Heart right ventricle (tissue), 16 donors: ENCODE measurements at regions not wholly inside any gene's neighbourhood (a gene's known extent, or its start where the extent isn't known, plus 50 kb on each side); places are given as distances from the start of the nearest gene placed in this dataset.

Experiments used
- ATAC-seq, 8 donors: fragments of 200-7000 bp; cut with Tn5 transposase; one replicate each; pipeline ENCODE4 v1.9.1; 2020; ENCODE audit warnings: mild to moderate bottlenecking in 8 of 8, moderate library complexity in 8 of 8, moderate number of reproducible peaks in 1 of 8
- DNase-seq, 2 donors: peaks; one replicate each; pipeline ENCODE4 v3.0.0-alpha.2; 2020
- H3K27ac ChIP-seq, 10 donors: fragments of 200-600 bp; sonication (generic) in 2 of 10; one replicate each; pipeline versions ENCODE4 v1.5.0 to v1.8.0; 2020 to 2022; ENCODE audit warnings: mild to moderate bottlenecking in 3 of 10
- H3K27me3 ChIP-seq, 7 donors: fragments of 200-600 bp; one replicate each; pipeline ENCODE4 v1.8.0; 2021 to 2022; ENCODE audit warnings: mild to moderate bottlenecking in 2 of 7
- H3K36me3 ChIP-seq, 9 donors: fragments of 200-600 bp; sonication (generic) in 1 of 9; one replicate each; pipeline versions ENCODE4 v1.5.0 to v1.8.0; 2020 to 2022; ENCODE audit warnings: mild to moderate bottlenecking in 2 of 9
- H3K4me1 ChIP-seq, 9 donors: fragments of 200-600 bp; sonication (generic) in 1 of 9; one replicate each; pipeline versions ENCODE4 v1.5.0 to v1.8.0; 2020 to 2022; ENCODE audit warnings: mild to moderate bottlenecking in 4 of 9
- H3K4me3 ChIP-seq, 10 donors: fragments of 200-600 bp; sonication (generic) in 2 of 10; one replicate each; pipeline versions ENCODE4 v1.5.0 to v1.8.0; 2020 to 2022; ENCODE audit warnings: mild to moderate bottlenecking in 7 of 10, moderate library complexity in 2 of 10
- H3K9me3 ChIP-seq, 11 donors: fragments of 200-600 bp in 10 of 11; sonication (generic) in 2 of 11; one replicate each; pipeline versions ENCODE4 v1.5.0 to v1.8.0; 2013 to 2022; ENCODE audit warnings: mild to moderate bottlenecking in 2 of 11, control low read depth in 1 of 11, moderate library complexity in 1 of 11
- WGBS, 2 donors: extraction: QIAGEN DNeasy Blood & Tissue Kit; methylation state at CpG; one replicate each; pipeline ENCODE4 v1.1.7; 2013; ENCODE audit warnings: inconsistent platforms in 1 of 2; 5-methylcytosine and 5-hydroxymethylcytosine counted together
- intact Hi-C, 10 donors: fragments of 100-400 bp; cut with DNase I; formaldehyde crosslinking; loops; one replicate each; pipeline versions ENCODE4 v1.11.1 to v1.14.2; 2022
- TF ChIP-seq, protein P1 (sequence below), 9 donors: fragments of 200-600 bp; sonication (generic) in 2 of 9; IDR thresholded peaks; one replicate each; pipeline versions ENCODE4 v1.5.0 to v1.8.0; 2021 to 2022; ENCODE audit warnings: antibody characterized with exemption in 9 of 9, mild to moderate bottlenecking in 5 of 9, moderate library complexity in 1 of 9
- donor health status: Arrhythmogenic right ventricular cardiomyopathy.
- donor health status: ischemic (EF 13 %, LVEDD 7.1; RV severe dilation, severe dysfunction).
- donor health status: healthy with polysubstance abuse.
- donor health status: DM: no; HTN: yes; CAD: no.
- donor health status: DM: no; HTN: no; CAD: no.
- donor health status: ischemic (EF 25% LVEDD 6.9; RV normal size, moderate dysfunction).
- donor health status: ischemic (EF 25% LVEDD 5.7; RV mildly dilated, moderate dysfunction).
- donor health status: healthy.
- donor health status: DM: yes; HTN: yes; CAD: no.
- donor health status: Ischemic cardiomyopathy.
- donor health status: ischemic (EF 35%, LVEDD 5.7; RV mildly dilated, moderate dysfunction).
- donor health status: nonischemic (EF 11% LVEDD 7.7; RV severe dilation, severe dysfunction).
- donor health status: DM: yes; HTN: yes; CAD: no.
- donor health status: PGD.
- donor health status: ischemic (EF 29% LVEDD 5.4; RV normal size, mild dysfunction).
- donor health status: nonischemic (EF 23%, LVEDD 6.1; RV moderate dilation, normal function).

DNA sequence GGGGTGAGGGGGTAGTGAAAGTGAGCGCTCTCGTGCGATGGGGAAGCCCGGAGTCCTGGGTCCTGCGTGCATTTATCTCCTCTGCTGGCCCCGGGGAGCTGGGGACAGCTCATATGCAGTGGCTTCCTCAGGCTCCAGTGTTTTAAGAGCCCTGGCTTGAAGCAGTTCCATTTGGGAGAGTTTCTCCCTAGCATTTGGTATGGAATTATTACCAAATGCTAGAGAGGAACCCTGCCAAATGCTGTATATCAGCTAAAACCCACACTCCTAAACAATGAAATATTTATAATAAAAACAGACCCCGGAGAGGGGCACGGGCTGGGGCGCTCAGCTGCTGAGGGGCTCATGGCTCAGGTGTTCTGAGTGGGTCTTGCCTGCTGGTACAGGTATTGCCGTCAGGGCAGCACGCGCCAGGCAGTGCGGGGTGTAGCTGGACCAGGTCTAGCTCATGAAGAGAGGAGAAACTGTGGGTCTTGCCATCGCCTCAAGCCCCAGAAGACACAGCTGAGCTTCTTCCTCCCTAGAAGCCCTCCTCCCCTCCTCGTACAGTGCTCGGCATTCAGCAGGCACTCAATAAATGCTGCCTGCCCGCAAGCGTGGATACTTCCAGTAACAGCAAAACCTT, 163.6 kb upstream of the ZNF536 start:
- H3K27me3 ChIP-seq: peaks cover 0 to 22% (median 8%) of the 10 kb centered on the region in 7 donors
- WGBS, 2 donors: 85 to 91% methylated on average over 18 of the region's 18 CpGs
- TF ChIP-seq, protein P1, sequence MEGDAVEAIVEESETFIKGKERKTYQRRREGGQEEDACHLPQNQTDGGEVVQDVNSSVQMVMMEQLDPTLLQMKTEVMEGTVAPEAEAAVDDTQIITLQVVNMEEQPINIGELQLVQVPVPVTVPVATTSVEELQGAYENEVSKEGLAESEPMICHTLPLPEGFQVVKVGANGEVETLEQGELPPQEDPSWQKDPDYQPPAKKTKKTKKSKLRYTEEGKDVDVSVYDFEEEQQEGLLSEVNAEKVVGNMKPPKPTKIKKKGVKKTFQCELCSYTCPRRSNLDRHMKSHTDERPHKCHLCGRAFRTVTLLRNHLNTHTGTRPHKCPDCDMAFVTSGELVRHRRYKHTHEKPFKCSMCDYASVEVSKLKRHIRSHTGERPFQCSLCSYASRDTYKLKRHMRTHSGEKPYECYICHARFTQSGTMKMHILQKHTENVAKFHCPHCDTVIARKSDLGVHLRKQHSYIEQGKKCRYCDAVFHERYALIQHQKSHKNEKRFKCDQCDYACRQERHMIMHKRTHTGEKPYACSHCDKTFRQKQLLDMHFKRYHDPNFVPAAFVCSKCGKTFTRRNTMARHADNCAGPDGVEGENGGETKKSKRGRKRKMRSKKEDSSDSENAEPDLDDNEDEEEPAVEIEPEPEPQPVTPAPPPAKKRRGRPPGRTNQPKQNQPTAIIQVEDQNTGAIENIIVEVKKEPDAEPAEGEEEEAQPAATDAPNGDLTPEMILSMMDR (IDR thresholded peaks at IDR 0.05): no peak
- H3K36me3 ChIP-seq: no peaks in the 10 kb centered on the region
- peaks cover 0 to 16% (median 0%) of the 10 kb centered on the region in 11 donors for H3K9me3 ChIP-seq
- DNase-seq: no peak
- no peak for ATAC-seq
- H3K27ac ChIP-seq: no peak overlapping the region
- intact Hi-C loops: no loop called here
- H3K4me3 ChIP-seq: no peak overlapping the region
- no peaks in the 10 kb centered on the region for H3K4me1 ChIP-seq

DNA sequence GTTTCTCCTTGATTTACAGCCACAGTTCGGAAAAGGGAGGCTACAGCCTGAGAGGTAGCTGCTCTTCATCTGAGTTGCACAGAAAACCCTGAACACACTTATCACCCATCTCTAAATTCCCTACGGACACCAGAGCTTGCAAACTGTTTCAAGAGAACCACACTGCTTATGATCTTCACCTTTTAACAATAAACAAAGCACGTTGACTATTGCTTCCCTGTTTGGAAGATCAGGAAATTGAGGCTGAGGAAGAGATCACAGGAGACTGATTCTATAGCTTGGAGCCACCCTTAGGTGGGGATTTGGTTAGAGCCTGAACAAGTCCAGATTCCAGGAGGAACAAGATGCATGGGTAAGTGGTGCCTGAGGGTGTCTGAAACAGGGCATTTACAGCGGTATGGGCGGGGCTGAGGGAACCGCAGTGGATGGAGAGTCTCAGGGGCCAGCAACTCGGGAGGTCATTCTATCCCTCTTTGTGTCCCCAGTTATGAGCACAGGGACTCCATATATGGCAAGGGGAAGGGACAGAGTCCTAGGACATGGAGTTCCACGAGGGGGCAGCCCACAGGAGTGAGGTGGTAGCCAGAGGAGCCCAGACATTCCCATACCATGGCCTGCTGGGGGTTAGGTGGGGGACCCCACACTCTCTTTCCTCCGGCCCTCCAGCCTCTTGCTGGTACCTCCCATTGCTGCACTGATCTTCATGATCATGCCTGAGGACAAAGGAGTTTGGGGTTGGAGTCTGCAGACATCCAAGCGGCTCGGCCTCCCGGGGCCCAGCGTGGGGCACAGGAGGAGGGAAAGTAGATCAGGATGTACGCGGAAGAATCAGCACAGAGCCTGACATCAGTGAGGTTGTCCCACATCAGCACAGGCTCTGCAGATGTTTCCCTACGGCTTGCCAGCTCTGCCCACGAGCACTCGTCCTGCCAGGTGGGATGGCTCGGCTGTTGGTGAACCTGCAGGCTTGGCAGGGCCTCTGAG, 162.3 kb upstream of the ZNF536 start:
- Histone ChIP-seq H3K4me1 (no peaks in the 10 kb centered on the region), H3K4me3 (no peak overlapping the region), H3K27ac (no peak overlapping the region), H3K9me3 (peaks cover 0 to 16% (median 0%) of the 10 kb centered on the region in 11 donors), H3K36me3 (no peaks in the 10 kb centered on the region), H3K27me3 (peaks cover 0 to 25% (median 8%) of the 10 kb centered on the region in 7 donors)
- TF ChIP-seq, protein P1 (IDR thresholded peaks at IDR 0.05): no peak
- no peak for ATAC-seq
- no peak for DNase-seq
- WGBS, 2 donors: 71 to 74% methylated on average over 19 of the region's 19 CpGs
- intact Hi-C loops: no loop called here

DNA sequence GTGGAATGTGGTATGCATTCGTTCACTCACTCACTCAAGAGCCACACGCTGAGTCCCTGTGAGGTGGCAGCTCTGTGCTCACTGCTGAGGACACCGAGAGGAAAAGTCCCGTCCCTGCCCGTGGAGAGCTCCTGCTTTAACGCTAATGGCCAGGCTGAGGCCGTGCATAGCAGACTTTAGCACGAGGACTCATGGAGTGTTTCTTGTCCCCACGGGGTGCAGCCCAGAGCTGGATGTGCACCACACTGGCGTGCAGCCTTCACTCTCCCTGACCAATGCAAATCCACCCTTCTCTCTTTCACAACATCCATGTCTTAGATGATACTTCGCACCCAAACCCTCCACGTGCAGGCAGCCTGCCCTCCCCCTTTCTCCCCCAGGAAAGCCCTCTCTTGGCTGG, 159.6 kb upstream of the ZNF536 start:
- Histone ChIP-seq H3K4me1 (no peaks in the 10 kb centered on the region), H3K36me3 (no peaks in the 10 kb centered on the region), H3K27ac (no peak overlapping the region), H3K4me3 (no peak overlapping the region), H3K9me3 (peaks cover 0 to under 1% (median 0%) of the 10 kb centered on the region in 11 donors), H3K27me3 (peaks cover 0 to 50% (median 8%) of the 10 kb centered on the region in 7 donors)
- DNase-seq (no peak), ATAC-seq (no peak)
- WGBS, 2 donors: 79 to 80% methylated on average over 12 of the region's 12 CpGs
- TF ChIP-seq, protein P1 (IDR thresholded peaks at IDR 0.05): no peak
- intact Hi-C loops: no loop called here

DNA sequence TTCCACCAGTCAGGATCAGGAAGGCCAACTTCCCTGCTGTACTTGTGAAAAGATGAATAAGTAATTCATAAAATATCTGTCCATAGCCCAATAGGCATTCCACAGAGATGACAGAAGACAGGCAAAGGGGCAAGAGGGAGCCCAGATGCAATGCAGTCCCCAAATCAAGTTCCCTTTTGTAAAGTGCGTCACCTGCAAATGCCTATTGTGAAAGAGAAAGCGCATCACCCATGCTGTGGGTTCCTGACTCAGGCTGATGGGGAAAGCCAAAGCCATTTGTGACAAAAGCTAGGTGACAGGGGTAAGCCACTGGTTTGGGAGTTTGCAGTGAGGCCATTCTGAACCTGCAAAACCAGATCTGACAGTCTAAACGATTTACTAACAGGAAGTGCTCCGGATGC, 157.5 kb upstream of the ZNF536 start:
- TF ChIP-seq, protein P1 (IDR thresholded peaks at IDR 0.05): no peak
- intact Hi-C loops: no loop called here
- WGBS, 2 donors: 46 to 49% methylated on average over 4 of the region's 4 CpGs
- Histone ChIP-seq H3K9me3 (no peaks in the 10 kb centered on the region), H3K36me3 (no peaks in the 10 kb centered on the region), H3K4me3 (no peak overlapping the region), H3K27ac (no peak overlapping the region), H3K27me3 (peaks cover 0 to 55% (median 8%) of the 10 kb centered on the region in 7 donors), H3K4me1 (no peaks in the 10 kb centered on the region)
- ATAC-seq: no peak
- no peak for DNase-seq
